SK-N-SH (cell line): ENCODE measurements at regions not wholly inside any gene's neighbourhood (a gene's known extent, or its start where the extent isn't known, plus 50 kb on each side); places are given as distances from the start of the nearest gene placed in this dataset.
"Not testable (repeated sequence)": the region's sequence is repeated elsewhere in the genome, so short reads cannot be mapped to it uniquely, and the experiment has no call there.

ENCODE experiments used
- CTCF ChIA-PET: fragments of 300-600, 350-600 bp; formaldehyde crosslinking; extraction: SDS; loops from one replicate; lab custom pipeline; 2021; lab: Yijun Ruan, JAX
- POLR2A ChIA-PET: fragments of 350-600 bp; sonication (Branson Sonifier 250); formaldehyde crosslinking; extraction: SDS; loops from one replicate; lab custom pipeline; 2020; ENCODE audit warnings: antibody characterized with exemption, inconsistent platforms; lab: Yijun Ruan, JAX
- DNase-seq: peaks from one replicate; pipeline ENCODE4 v3.0.0; 2012
- H2AFZ ChIP-seq: fragments of 200-600 bp; sonication (generic); 2 replicates; pipeline ENCODE4 v1.8.1; 2016; ENCODE audit warnings: antibody characterized with exemption, mild to moderate bottlenecking, low read depth
- H3F3A ChIP-seq: fragments of 200-600 bp; sonication (generic); replicated peaks from 2 replicates; pipeline ENCODE3; 2016; ENCODE audit warnings: antibody characterized with exemption, mild to moderate bottlenecking; ENCODE audit not compliant: insufficient read depth
- H3K27ac ChIP-seq, 2 experiments: fragments of 200-500 bp in 1 of 2; fragments of 200-600 bp in 1 of 2; sonication (Bioruptor generic) in 1 of 2; sonication (generic), shearing (Covaris generic) in 1 of 2; 2 replicates each; pipeline versions ENCODE4 v1.5.1 to v1.6.1; 2014 to 2016; ENCODE audit warnings: low read depth in 2 of 2, inconsistent platforms in 1 of 2, low read length in 1 of 2, mild to moderate bottlenecking in 1 of 2, mixed read lengths in 1 of 2
- H3K27me3 ChIP-seq: fragments of 200-600 bp; sonication (generic), shearing (Covaris generic); 2 replicates; pipeline ENCODE4 v1.6.1; 2016; ENCODE audit warnings: mixed run types; ENCODE audit not compliant: insufficient read depth
- H3K36me3 ChIP-seq, 2 experiments: fragments of 200-500 bp in 1 of 2; fragments of 200-600 bp in 1 of 2; sonication (Bioruptor generic) in 1 of 2; sonication (generic) in 1 of 2; replicated peaks in 1 of 2; 2 replicates each; pipeline versions ENCODE3 to v1.5.1; 2014 to 2016; ENCODE audit warnings: low read length in 1 of 2, mild to moderate bottlenecking in 1 of 2; ENCODE audit not compliant: insufficient read depth in 2 of 2, control insufficient read depth in 1 of 2
- H3K4me1 ChIP-seq, 2 experiments: fragments of 200-500 bp in 1 of 2; fragments of 200-600 bp in 1 of 2; sonication (Bioruptor generic) in 1 of 2; sonication (generic), shearing (Covaris generic) in 1 of 2; 2 replicates each; pipeline versions ENCODE4 v1.5.1 to v1.6.1; 2014 to 2016; ENCODE audit warnings: low read depth in 1 of 2, low read length in 1 of 2, mixed run types in 1 of 2; ENCODE audit not compliant: insufficient read depth in 2 of 2, control insufficient read depth in 1 of 2
- H3K4me2 ChIP-seq: fragments of 200-600 bp; sonication (generic), shearing (Covaris generic); 2 replicates; pipeline ENCODE4 v1.6.1; 2017; ENCODE audit warnings: mixed run types
- H3K4me3 ChIP-seq, 2 experiments: fragments of 200-500 bp in 1 of 2; fragments of 200-600 bp in 1 of 2; sonication (Bioruptor generic) in 1 of 2; sonication (generic), shearing (Covaris generic) in 1 of 2; 2 replicates each; pipeline versions ENCODE4 v1.5.1 to v1.8.1; 2014 to 2016; ENCODE audit warnings: low read depth in 2 of 2, inconsistent platforms in 1 of 2, low read length in 1 of 2, mild to moderate bottlenecking in 1 of 2, mixed read lengths in 1 of 2, moderate library complexity in 1 of 2
- H3K79me2 ChIP-seq: fragments of 200-600 bp; sonication (generic); 2 replicates; pipeline ENCODE4 v1.8.1; 2017; ENCODE audit warnings: mild to moderate bottlenecking; ENCODE audit not compliant: insufficient read depth
- H3K9ac ChIP-seq: fragments of 200-600 bp; sonication (generic); 2 replicates; pipeline ENCODE4 v1.6.1; 2017; ENCODE audit warnings: mixed run types
- H3K9me2 ChIP-seq: fragments of 200-600 bp; sonication (generic); 2 replicates; pipeline ENCODE4 v1.6.1; 2017; ENCODE audit warnings: mixed run types
- H3K9me3 ChIP-seq: fragments of 200-600 bp; sonication (generic); 2 replicates; pipeline ENCODE4 v1.6.1; 2017; ENCODE audit warnings: mixed run types, mild to moderate bottlenecking, moderate library complexity
- H4K20me1 ChIP-seq: fragments of 200-600 bp; sonication (generic); 2 replicates; pipeline ENCODE4 v1.6.1; 2017; ENCODE audit warnings: mild to moderate bottlenecking, mixed run types; ENCODE audit not compliant: insufficient read depth
- EP300 ChIP-seq, 2 experiments: IDR thresholded peaks; 2 replicates each; pipeline versions ENCODE4 v1.4.0 to v1.6.1; 2012; ENCODE audit warnings: borderline replicate concordance in 1 of 2, low read depth in 1 of 2, low read length in 1 of 2
- FOXJ3 ChIP-seq: sonication (generic); formaldehyde crosslinking; IDR thresholded peaks from 2 replicates; pipeline ENCODE4 v1.5.1; 2020; ENCODE audit warnings: mild to moderate bottlenecking, missing genetic modification reagents
- FOXM1 ChIP-seq: IDR thresholded peaks from 2 replicates; pipeline ENCODE4 v1.4.0; 2012; ENCODE audit warnings: low read depth, mild to moderate bottlenecking
- JUND ChIP-seq: IDR thresholded peaks from 2 replicates; pipeline ENCODE4 v1.4.0; 2012
- MEF2A ChIP-seq: IDR thresholded peaks from 2 replicates; pipeline ENCODE4 v1.4.0; 2012; ENCODE audit warnings: low read depth, borderline replicate concordance
- MXI1 ChIP-seq: IDR thresholded peaks from 2 replicates; pipeline ENCODE4 v1.6.1; 2012; ENCODE audit warnings: mild to moderate bottlenecking, low read depth, low read length, improper control_type of control experiment
- NRF1 ChIP-seq: IDR thresholded peaks from 2 replicates; pipeline ENCODE4 v1.6.1; 2012; ENCODE audit warnings: low read depth, mild to moderate bottlenecking, low read length
- PBX3 ChIP-seq: IDR thresholded peaks from 2 replicates; pipeline ENCODE4; 2012
- RAD21 ChIP-seq: IDR thresholded peaks from 2 replicates; pipeline ENCODE4 v1.6.1; 2012; ENCODE audit warnings: mild to moderate bottlenecking, low read length
- RCOR1 ChIP-seq: fragments of 150-350 bp; IDR thresholded peaks from 2 replicates; pipeline ENCODE4 v1.6.1; 2017; ENCODE audit warnings: antibody characterized with exemption, low read length
- RXRA ChIP-seq: IDR thresholded peaks from 2 replicates; pipeline ENCODE4 v1.4.0; 2012; ENCODE audit warnings: low read depth, mild to moderate bottlenecking, borderline replicate concordance
- SMC3 ChIP-seq: IDR thresholded peaks from 2 replicates; pipeline ENCODE4 v1.6.1; 2012; ENCODE audit warnings: low read depth, low read length, improper control_type of control experiment
- USF1 ChIP-seq: IDR thresholded peaks from 2 replicates; pipeline ENCODE4 v1.4.0; 2012; ENCODE audit warnings: low read depth, borderline replicate concordance
- YY1 ChIP-seq: IDR thresholded peaks from 2 replicates; pipeline ENCODE4 v1.4.0; 2012; ENCODE audit warnings: low read depth, mild to moderate bottlenecking
- ZBTB33 ChIP-seq: IDR thresholded peaks from 2 replicates; pipeline ENCODE4 v1.4.0; 2012; ENCODE audit warnings: low read depth, borderline replicate concordance
- whole genome bisulfite sequencing: methylation state at CpG from one replicate; pipeline ENCODE4 v1.1.6; 2017; ENCODE audit warnings: low lambda C conversion rate; 5-methylcytosine and 5-hydroxymethylcytosine counted together

- no peak for TF ChIP-seq MXI1
- TF ChIP-seq NRF1 = no peak
- TF ChIP-seq ZBTB33 = no peak
- TF ChIP-seq RCOR1 = no peak
- TF ChIP-seq JUND = no peak
- no peak for TF ChIP-seq RAD21
- no peak for TF ChIP-seq SMC3
- TF ChIP-seq USF1 = no peak
- CTCF ChIA-PET = interaction anchor here (0.6 kb wide), 1 partner anchor 206 kb away, joined by 3 read pairs; no protein-coding TSS in a partner anchor
- POLR2A ChIA-PET = no interaction called here
- no peak overlapping the region for H2AFZ ChIP-seq
- H3K4me3 ChIP-seq = no peak overlapping the region
- no peaks in the 10 kb centered on the region for H3F3A ChIP-seq
- no CpG with 5 or more reads among the region's 6 CpGs for WGBS
- H3K36me3 ChIP-seq = no peaks in the 10 kb centered on the region
- no peak for DNase-seq
- no peaks in the 10 kb centered on the region for H3K9me2 ChIP-seq
- H3K27ac ChIP-seq = no peak overlapping the region
- H3K4me2 ChIP-seq = no peak overlapping the region
- H3K27me3 ChIP-seq = no peaks in the 10 kb centered on the region
- H3K4me1 ChIP-seq = no peaks in the 10 kb centered on the region
- H3K9ac ChIP-seq = no peak overlapping the region
- no peaks in the 10 kb centered on the region for H3K9me3 ChIP-seq
- H4K20me1 ChIP-seq = no peaks in the 10 kb centered on the region
- no peaks in the 10 kb centered on the region for H3K79me2 ChIP-seq
Measured at GRCh38 chr4:189235599-189235998, 705.1 kb upstream of the FRG1 start.

GRCh38 chr4:189236321-189236720, 704.4 kb upstream of the FRG1 start:
- H3K27me3 ChIP-seq, H3K4me2 ChIP-seq, H3K36me3 ChIP-seq, H4K20me1 ChIP-seq, H2AFZ ChIP-seq, H3K9me3 ChIP-seq, CTCF ChIA-PET, H3K27ac ChIP-seq, H3K79me2 ChIP-seq, POLR2A ChIA-PET, H3K9me2 ChIP-seq, H3K4me3 ChIP-seq, H3K4me1 ChIP-seq, DNase-seq, H3F3A ChIP-seq, H3K9ac ChIP-seq: not testable (repeated sequence)
- 70% methylated on average over 2 of the region's 28 CpGs for WGBS

- Histone ChIP-seq H3K4me3 (no peak overlapping the region; a peak in 1 of 4 replicates), H4K20me1 (no peaks in the 10 kb centered on the region), H2AFZ (no peak overlapping the region), H3K9me2 (no peaks in the 10 kb centered on the region), H3K4me2 (no peak overlapping the region), H3K79me2 (no peaks in the 10 kb centered on the region), H3K36me3 (no peaks in the 10 kb centered on the region), H3K9me3 (no peaks in the 10 kb centered on the region), H3K4me1 (no peaks in the 10 kb centered on the region)
- CTCF ChIA-PET = no interaction called here
- TF ChIP-seq ZBTB33 = no peak
- no peak for TF ChIP-seq MEF2A
- no peak for TF ChIP-seq FOXM1
- no peak for TF ChIP-seq EP300 (IDR thresholded peaks at IDR 0.05; ENCODE audit: borderline replicate concordance in 1 of 2, low read depth in 1 of 2, low read length in 1 of 2)
- TF ChIP-seq YY1 = no peak
- no peak for TF ChIP-seq RAD21
- TF ChIP-seq RXRA = no peak
- no peak for TF ChIP-seq FOXJ3 (CRISPR knock-in tag)
- TF ChIP-seq PBX3 = no peak
- TF ChIP-seq, all 33 proteins: peak for 0
- Histone ChIP-seq H3F3A (no peaks in the 10 kb centered on the region), H3K9ac (no peak overlapping the region), H3K27ac (no peak overlapping the region), H3K27me3 (no peaks in the 10 kb centered on the region)
- WGBS = 50% methylated on average over 2 of the region's 13 CpGs
- POLR2A ChIA-PET = no interaction called here
- DNase-seq = peak; percentile 6
Measured at GRCh38 chr4:189237340-189237739, 703.3 kb upstream of the FRG1 start.
